Limb (tissue), 2 donors: ENCODE measurements at regions not wholly inside any gene's neighbourhood (a gene's known extent, or its start where the extent isn't known, plus 50 kb on each side); places are given as distances from the start of the nearest gene placed in this dataset.

ENCODE experiments used
- DNase-seq, 2 donors: peaks; one replicate each; pipeline ENCODE4 v3.0.0-alpha.2; 2016; ENCODE audit errors: extremely low spot score in 2 of 2

DNA sequence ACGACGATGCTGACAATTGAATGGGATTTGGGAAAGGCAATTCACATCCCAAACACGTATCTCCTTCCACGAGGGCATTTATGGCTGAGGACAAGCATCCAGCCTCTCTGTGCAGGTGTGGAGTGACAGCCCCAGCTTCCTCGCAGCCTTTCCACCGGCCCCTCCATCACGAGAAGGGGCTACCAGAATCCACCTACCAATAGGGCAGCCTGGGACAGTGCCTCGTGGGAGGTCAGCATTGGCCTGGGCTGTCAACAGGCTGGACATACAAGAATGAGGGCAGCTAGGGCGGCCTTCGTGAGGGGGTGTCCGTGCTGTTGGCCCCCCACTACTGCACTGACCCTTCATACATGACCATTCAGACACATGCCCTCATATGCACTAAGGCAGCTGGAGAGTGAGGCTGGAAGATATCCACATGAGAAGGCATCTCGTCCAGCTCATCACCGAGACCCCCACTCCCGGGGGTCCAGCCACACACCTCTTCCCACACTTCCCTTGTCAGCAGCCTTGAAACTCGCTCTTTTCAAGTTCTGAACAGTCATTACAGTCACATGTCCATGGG, 81.0 kb upstream of the ADRA2C start:
- no peak for DNase-seq

- no peak for DNase-seq
Measured at GRCh38 chr4:3684546-3684945, 81.6 kb upstream of the ADRA2C start.

DNA sequence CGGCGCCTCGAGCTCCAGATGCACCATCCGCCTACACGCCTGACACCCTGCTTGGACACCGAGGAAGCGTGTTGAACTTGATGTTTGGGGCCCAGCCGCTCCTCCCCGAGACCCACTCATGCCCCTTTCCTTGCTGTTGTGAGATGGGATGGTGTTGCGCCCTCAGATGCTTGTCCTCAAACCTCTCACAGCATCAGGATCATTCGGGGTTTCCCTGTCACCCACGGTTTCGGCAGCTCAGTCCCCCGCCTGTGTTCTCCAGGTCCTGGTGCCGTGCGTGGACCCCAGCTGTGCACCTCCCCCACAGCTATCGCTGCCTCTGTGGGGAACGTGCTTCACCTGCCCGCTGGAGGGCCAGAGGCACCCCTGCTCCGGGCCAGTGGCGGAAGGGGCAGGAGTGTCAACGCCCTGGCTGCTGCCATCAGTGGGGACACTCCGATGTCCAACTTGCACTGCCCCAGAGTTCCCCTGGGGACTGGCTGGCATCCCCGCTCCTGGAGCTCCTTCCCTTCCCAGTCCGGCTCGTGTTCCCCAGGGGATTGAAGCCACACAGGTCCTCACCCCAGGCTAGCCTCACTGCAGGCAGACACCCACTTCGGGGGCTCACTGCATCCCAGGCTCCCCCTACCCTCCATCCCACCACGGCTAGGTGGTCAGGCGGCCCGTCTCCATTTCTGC, 82.3 kb upstream of the ADRA2C start:
- no peak for DNase-seq

GRCh38 chr4:3683077-3683743, 83.0 kb upstream of the ADRA2C start:
- no peak for DNase-seq

- no peak for DNase-seq
Measured at GRCh38 chr4:3682236-3683076, 83.7 kb upstream of the ADRA2C start.

DNA sequence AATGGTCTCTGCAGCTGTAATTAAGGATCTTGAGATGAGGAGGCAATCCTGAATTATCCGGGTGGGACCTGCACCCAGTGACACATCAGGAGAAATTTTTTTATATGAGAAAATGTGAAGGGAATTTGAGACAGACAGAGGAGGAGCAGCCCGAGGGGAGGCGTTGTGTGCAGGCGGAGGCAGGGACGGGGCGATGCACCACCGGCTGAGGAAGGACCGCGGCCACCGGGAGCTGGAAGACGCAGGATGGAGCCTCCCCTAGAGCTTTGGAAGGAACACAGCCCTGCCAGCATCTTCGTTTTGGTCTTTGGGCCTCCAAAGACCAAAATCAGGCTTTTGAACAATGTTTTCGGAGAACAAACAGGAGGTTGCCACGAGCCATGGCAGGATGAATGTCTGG, 85.0 kb upstream of the ADRA2C start:
- no peak for DNase-seq

- DNase-seq = no peak
Measured at GRCh38 chr4:3680656-3681055, 85.5 kb upstream of the ADRA2C start.

GRCh38 chr4:3679851-3680311, 86.3 kb upstream of the ADRA2C start:
- DNase-seq = no peak

DNA sequence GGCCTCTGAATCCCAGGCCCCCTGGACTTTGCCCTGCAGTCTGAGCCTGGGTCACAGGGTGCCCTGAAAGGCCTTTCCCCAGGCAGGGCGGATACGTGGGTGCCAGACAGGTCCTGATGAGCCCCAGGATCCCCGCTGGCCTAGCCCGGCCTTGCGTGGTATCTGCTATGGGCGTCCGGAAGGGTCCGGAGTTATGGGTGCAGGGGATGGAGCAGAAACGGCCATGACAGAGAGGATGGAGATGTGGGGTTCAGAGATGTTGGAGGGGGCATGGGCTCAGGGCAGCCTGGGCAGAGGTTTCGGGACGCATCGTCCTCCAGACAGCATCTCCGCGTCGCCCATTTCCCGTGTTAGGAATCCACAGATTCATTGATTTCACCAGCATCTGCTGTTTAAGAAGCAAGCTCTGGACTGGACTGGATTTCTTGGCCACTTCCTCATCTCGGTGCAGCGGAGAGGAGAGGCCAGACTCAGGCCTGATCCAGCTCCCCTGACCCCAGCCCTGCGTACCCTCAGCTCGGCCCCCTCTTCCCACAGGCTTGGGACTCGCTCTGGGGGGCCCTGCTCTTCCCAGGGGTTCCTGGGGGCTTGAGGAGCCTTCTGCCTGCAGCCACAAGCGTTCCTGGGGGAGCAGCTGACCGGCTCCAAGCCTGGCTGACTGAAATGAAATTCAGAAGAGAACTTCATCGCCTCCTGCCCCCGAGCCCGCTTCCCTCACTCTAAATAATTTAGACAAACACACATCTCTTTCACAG, 86.9 kb upstream of the ADRA2C start:
- no peak for DNase-seq

- DNase-seq = no peak
Measured at GRCh38 chr4:3677748-3678070, 88.5 kb upstream of the ADRA2C start.

DNA sequence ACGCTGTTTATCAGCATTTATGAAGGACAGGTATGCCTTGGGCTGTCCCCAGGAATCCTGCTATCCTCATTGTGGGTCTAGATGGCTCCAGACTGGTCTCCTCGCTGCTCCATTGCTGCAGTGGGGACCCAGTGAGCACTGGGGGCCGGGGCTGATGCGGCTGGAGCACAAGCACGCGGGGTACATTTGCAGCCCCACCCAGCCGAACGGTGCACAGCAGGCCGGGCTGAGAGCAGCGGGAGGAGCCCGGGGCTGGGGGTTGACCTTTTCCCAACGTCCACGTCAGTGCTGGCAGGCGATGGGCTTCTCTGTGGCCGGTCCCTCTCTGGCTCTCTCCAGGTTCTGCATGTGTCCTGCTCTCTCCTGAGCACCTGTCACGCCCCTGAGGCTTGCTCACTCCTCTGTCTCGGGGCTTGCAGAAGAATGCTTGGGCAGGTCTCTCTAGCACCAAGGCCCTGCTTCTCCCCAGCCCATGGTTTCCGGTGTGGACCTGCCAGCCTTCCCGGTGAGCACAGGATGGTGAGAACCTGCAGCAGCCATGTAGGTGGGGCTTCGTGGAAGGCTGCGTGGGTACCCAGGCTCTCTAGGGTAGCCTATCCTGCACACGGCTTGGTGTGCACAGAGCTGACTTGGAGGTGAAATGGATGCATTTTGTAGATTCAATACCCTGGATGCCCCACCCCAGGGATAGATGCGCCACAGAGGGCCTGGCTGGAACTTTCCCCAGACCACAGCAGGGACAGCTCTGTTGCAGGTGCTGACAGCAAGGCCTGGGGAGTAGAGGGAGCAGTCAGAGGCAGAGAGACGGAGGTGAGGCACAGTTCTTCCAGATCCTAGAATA, 89.1 kb upstream of the ADRA2C start:
- no peak for DNase-seq

GRCh38 chr4:3676196-3676595, 90.0 kb upstream of the ADRA2C start:
- DNase-seq = no peak

DNA sequence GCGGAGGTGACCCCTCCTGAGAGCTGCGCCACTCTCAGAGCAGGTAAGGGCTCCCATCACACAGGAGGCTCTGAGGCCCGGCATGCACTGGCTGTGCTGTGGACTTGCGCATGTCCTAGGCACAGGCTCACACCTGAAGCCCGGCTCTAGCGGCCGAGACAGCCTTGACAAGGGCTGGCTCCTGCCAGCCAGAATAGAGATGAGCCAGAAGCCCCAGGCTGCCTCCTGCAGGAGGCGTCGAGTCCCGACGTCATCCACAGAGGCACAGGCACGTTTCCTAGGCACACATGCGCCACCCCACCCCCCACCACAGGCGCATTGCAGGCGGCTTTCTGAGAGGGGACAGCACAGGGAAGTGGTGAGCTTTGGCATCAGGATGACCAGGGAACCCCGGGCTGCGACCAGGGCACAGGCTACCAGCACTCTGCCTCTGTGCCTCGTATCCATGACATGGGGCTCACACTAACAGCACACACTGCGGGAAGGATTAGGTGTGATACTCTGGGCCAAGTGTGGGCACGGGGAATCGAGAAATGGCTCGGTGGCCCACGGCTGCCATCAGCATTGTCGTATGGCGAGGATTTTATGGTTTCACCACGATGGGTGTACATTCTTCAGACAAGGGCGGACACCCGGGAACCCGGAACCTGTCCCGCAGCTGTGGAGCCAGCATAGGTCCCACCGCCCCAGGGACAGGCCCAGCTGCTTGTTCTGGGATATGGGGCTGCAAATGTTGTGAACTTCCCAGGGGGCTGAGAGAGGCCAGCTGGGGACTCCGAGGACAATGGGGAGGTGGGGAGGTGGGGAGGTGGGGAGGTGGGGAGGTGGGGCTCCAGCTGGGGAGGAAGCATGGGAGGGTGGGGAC, 90.7 kb upstream of the ADRA2C start:
- no peak for DNase-seq

DNA sequence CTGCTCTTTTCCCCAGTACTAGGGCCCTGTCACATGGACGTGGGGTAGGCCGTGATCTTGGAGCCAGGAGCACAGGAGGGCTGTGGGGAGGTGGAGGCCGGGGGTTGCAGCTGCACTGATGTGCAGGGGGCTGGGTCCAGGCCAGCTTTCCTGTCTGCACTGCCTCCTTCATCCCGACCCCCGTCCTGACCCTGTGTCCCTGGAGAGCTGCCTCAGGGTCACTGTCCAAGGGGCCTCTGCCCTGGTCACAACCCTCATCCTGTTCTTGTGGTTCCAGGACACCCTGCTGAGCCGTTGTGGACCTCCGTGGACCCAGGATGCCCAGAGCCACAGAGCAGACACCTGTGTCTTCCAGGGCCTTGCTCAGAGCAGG, 91.7 kb upstream of the ADRA2C start:
- DNase-seq = no peak

DNA sequence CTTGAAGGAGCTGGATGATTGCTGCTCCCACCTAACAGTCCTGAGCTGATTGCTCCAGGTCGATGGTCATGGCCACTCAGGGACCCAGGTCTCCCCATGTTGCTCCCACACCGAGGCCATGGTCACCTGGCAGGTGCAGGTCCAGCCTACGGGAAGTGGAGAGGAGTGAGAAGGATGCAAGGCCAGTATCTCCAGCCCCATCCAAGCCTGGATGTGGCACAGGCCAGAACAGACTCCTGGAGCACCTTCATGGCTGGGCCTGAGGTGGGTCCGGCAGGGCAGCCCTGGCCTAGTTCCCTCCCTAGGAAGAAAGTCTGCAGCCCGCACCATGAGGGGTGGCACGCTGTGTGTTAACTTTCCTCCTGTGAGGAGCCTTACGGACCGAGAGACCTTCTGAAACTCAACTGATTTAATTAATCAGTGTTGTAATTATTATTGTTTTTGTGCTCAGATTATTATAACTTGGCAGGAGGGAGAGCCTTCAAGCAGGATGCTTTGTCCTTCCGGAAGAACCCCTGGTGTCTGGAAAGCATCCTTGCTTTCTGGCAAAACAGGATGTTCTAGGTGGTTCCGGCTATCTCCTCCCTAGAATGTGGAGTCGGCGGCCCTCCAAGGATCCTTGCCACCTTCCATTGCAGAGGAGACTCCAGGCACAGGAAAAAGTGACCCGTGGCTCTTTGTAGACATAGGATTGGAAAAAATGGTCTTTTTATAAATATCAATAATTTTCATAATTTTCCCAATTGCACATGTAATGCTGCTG, 92.3 kb upstream of the ADRA2C start:
- DNase-seq = no peak

GRCh38 chr4:3673176-3673575, 93.0 kb upstream of the ADRA2C start:
- no peak for DNase-seq

GRCh38 chr4:3672465-3672831, 93.7 kb upstream of the ADRA2C start:
- DNase-seq = no peak

DNA sequence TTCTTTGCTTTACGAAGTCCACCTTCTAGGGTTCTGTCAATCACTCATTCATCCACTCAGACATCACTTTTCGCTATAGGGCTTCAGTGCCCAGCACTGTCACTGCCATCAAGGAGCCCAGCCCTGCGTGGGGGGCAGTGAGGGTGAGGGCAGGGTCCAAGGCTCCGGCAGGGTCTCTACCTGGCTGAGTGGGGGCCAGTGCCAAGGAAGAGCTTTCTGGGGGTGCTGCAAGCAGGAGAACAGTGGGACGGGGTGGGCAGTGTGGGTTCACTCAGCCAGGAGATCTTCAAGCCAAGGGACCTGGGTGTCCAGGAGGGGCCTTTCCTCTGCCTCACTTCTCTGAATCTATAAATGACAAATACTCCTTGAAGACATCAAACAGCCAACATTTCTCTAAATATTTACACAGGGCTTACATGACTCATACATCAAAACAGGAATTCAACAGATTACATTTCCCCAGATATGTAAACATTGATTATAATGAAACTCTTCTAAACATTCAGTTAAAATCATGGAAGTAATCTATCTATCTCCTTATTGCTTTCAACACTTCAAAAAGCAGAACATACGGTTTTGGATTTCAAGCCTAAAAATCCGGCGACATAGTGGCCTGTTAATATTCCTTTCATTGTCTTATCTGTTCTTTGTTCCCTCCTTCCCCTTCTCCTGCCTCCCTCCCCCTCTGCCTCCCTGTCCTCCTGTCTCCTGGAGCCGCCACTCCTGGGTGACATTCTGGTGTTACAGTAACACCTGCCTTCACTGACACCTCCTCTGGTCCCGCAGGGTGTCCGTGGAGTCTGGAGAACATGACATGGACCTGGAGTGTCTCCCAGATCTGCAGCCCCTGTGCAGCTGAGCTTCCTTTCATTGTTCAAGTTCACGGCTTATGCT, 94.4 kb upstream of the ADRA2C start:
- no peak for DNase-seq
